Glutamatergic neuron (in vitro differentiated cells): ENCODE measurements at regions not wholly inside any gene's neighbourhood (a gene's known extent, or its start where the extent isn't known, plus 50 kb on each side); places are given as distances from the start of the nearest gene placed in this dataset.

Experiments
- DNase-seq: peaks from one replicate; pipeline ENCODE4 v3.0.0; 2022
- H3K27ac Mint-ChIP-seq: one replicate; pipeline ENCODE4 v1.8.0; 2020; ENCODE audit warnings: mild to moderate bottlenecking, mixed read lengths, inconsistent platforms; ENCODE audit not compliant: unreplicated experiment
- H3K27me3 Mint-ChIP-seq: one replicate; pipeline ENCODE4 v1.8.0; 2020; ENCODE audit warnings: mild to moderate bottlenecking, moderate library complexity, mixed read lengths, inconsistent platforms; ENCODE audit not compliant: unreplicated experiment
- H3K36me3 Mint-ChIP-seq: one replicate; pipeline ENCODE4 v1.8.0; 2020; ENCODE audit warnings: mild to moderate bottlenecking, mixed read lengths, inconsistent platforms; ENCODE audit not compliant: unreplicated experiment
- H3K4me1 Mint-ChIP-seq: one replicate; pipeline ENCODE4 v1.8.0; 2020; ENCODE audit warnings: mild to moderate bottlenecking, low read depth, mixed read lengths, inconsistent platforms; ENCODE audit not compliant: unreplicated experiment
- H3K4me3 Mint-ChIP-seq: one replicate; pipeline ENCODE4 v1.8.0; 2020; ENCODE audit warnings: mild to moderate bottlenecking, mixed read lengths, inconsistent platforms; ENCODE audit not compliant: unreplicated experiment
- H3K9me3 Mint-ChIP-seq: one replicate; pipeline ENCODE4 v1.8.0; 2020; ENCODE audit warnings: mild to moderate bottlenecking, moderate library complexity, mixed read lengths, inconsistent platforms; ENCODE audit not compliant: unreplicated experiment
- CTCF ChIP-seq: fragments of 200-600 bp; sonication (generic); IDR thresholded peaks from one replicate; pipeline ENCODE4 v1.5.0; 2021; ENCODE audit not compliant: partially characterized antibody, unreplicated experiment

- H3K4me1 Mint-ChIP-seq, result no peaks in the 10 kb centered on the region
- no peak overlapping the region for H3K4me3 Mint-ChIP-seq
- H3K36me3 Mint-ChIP-seq, result peaks cover 5% of the 10 kb centered on the region
- H3K27ac Mint-ChIP-seq, result no peak overlapping the region
- TF ChIP-seq CTCF, result no peak
- H3K9me3 Mint-ChIP-seq, result no peaks in the 10 kb centered on the region
- H3K27me3 Mint-ChIP-seq, result no peaks in the 10 kb centered on the region
- DNase-seq, result no peak
These were observed 625.3 kb upstream of the HS3ST1 start for GRCh38 chr4:12053966-12054365.

GRCh38 chr4:12053556-12053955 is 624.9 kb upstream of the HS3ST1 start:
- Mint-ChIP-seq H3K4me1 (no peaks in the 10 kb centered on the region), H3K27ac (no peak overlapping the region), H3K4me3 (no peak overlapping the region), H3K9me3 (no peaks in the 10 kb centered on the region), H3K36me3 (peaks cover 5% of the 10 kb centered on the region), H3K27me3 (no peaks in the 10 kb centered on the region)
- no peak for DNase-seq
- TF ChIP-seq CTCF, result no peak

- DNase-seq, result no peak
- Mint-ChIP-seq H3K4me3 (no peak overlapping the region), H3K27ac (no peak overlapping the region), H3K9me3 (no peaks in the 10 kb centered on the region), H3K4me1 (no peaks in the 10 kb centered on the region), H3K27me3 (no peaks in the 10 kb centered on the region), H3K36me3 (peaks cover 5% of the 10 kb centered on the region)
- no peak for TF ChIP-seq CTCF
These were observed 621.7 kb upstream of the HS3ST1 start for GRCh38 chr4:12050357-12050756.

- Mint-ChIP-seq H3K9me3 (peaks cover 2% of the 10 kb centered on the region), H3K4me1 (no peaks in the 10 kb centered on the region), H3K4me3 (no peak overlapping the region), H3K27ac (peak overlapping the region; percentile 13), H3K36me3 (peaks cover 7% of the 10 kb centered on the region), H3K27me3 (no peaks in the 10 kb centered on the region)
- TF ChIP-seq CTCF, result no peak
- DNase-seq, result no peak
These were observed 614.1 kb upstream of the HS3ST1 start for GRCh38 chr4:12042818-12043217.

GRCh38 chr4:12041828-12042227 is 613.1 kb upstream of the HS3ST1 start:
- Mint-ChIP-seq H3K9me3 (peaks cover 2% of the 10 kb centered on the region), H3K4me1 (no peaks in the 10 kb centered on the region), H3K27ac (no peak overlapping the region), H3K27me3 (no peaks in the 10 kb centered on the region), H3K36me3 (peaks cover 7% of the 10 kb centered on the region), H3K4me3 (no peak overlapping the region)
- no peak for DNase-seq
- TF ChIP-seq CTCF, result peak; percentile 64
